Caco-2 (cell line): ENCODE measurements at regions not wholly inside any gene's neighbourhood (a gene's known extent, or its start where the extent isn't known, plus 50 kb on each side); places are given as distances from the start of the nearest gene placed in this dataset.

Experiments used
- BruUV-seq: library from RNA; stranded (reverse); fragments of 400-500 nt; replicated peaks from 2 replicates; lab custom pipeline; 2021; lab: Mats Ljungman, UMichigan
- CTCF ChIA-PET: fragments of 300-600 bp; sonication (Branson Sonifier 250); formaldehyde crosslinking; loops from one replicate; lab custom pipeline; 2022; ENCODE audit warnings: antibody characterized with exemption; lab: Charles Lee
- POLR2A ChIA-PET: fragments of 300-600 bp; sonication (Branson Sonifier 250); formaldehyde crosslinking; loops from one replicate; lab custom pipeline; 2022; ENCODE audit warnings: antibody characterized with exemption; lab: Charles Lee
- DNase-seq, 2 experiments: peaks; one replicate each; pipeline versions ENCODE4 v3.0.0 to v3.0.0-alpha.2; 2020 to 2022
- H3K27me3 ChIP-seq: replicated peaks from 2 replicates; pipeline ENCODE4 v1.6.0; 2011; ENCODE audit warnings: low read length; ENCODE audit not compliant: control insufficient read depth, insufficient read depth
- H3K36me3 ChIP-seq: 2 replicates; pipeline ENCODE4 v1.5.1; 2011; ENCODE audit warnings: low read length; ENCODE audit not compliant: control insufficient read depth, insufficient read depth
- H3K4me1 ChIP-seq: fragments of 250-450 bp; sonication (Bioruptor Pico); 2 replicates; pipeline ENCODE4 v1.5.1; 2020; ENCODE audit warnings: mild to moderate bottlenecking
- H3K4me3 ChIP-seq: 2 replicates; pipeline ENCODE4 v1.5.1; 2011; ENCODE audit warnings: low read depth, mild to moderate bottlenecking, control low read depth, low read length
- H3K9me3 ChIP-seq: fragments of 250-450 bp; sonication (Bioruptor Pico); 2 replicates; pipeline ENCODE4 v1.5.1; 2020; ENCODE audit warnings: mild to moderate bottlenecking, moderate library complexity
- H3K27ac Mint-ChIP-seq: one replicate; pipeline ENCODE4 v1.8.0; 2022; ENCODE audit warnings: mixed read lengths; ENCODE audit not compliant: unreplicated experiment
- H3K27me3 Mint-ChIP-seq: one replicate; pipeline ENCODE4 v1.8.0; 2022; ENCODE audit warnings: mixed read lengths; ENCODE audit not compliant: insufficient read depth, unreplicated experiment
- H3K36me3 Mint-ChIP-seq: one replicate; pipeline ENCODE4 v1.8.0; 2022; ENCODE audit warnings: mild to moderate bottlenecking, mixed read lengths; ENCODE audit not compliant: insufficient read depth, unreplicated experiment
- H3K4me1 Mint-ChIP-seq: one replicate; pipeline ENCODE4 v1.8.0; 2022; ENCODE audit warnings: low read depth, mixed read lengths; ENCODE audit not compliant: unreplicated experiment
- H3K4me3 Mint-ChIP-seq: one replicate; pipeline ENCODE4 v1.8.0; 2022; ENCODE audit warnings: mild to moderate bottlenecking, moderate library complexity, mixed read lengths; ENCODE audit not compliant: unreplicated experiment
- H3K9me3 Mint-ChIP-seq: one replicate; pipeline ENCODE4 v1.8.0; 2022; ENCODE audit warnings: mixed read lengths; ENCODE audit not compliant: unreplicated experiment
- CTCF ChIP-seq, 2 experiments: fragments of 200-600 bp in 1 of 2; IDR thresholded peaks; 1 replicate in 1 of 2; 2 replicates in 1 of 2; pipeline versions ENCODE4 v1.5.1 to v1.8.0; 2011 to 2022; ENCODE audit warnings: antibody characterized with exemption in 1 of 2, control low read depth in 1 of 2, inconsistent platforms in 1 of 2, low read depth in 1 of 2, low read length in 1 of 2, mild to moderate bottlenecking in 1 of 2, moderate library complexity in 1 of 2; ENCODE audit not compliant: insufficient read depth in 1 of 2, severe bottlenecking in 1 of 2, unreplicated experiment in 1 of 2
- intact Hi-C: fragments of 100-400 bp; cut with micrococcal nuclease; formaldehyde crosslinking; loops from one replicate; pipeline ENCODE4 v1.10.0; 2022; ENCODE audit not compliant: unreplicated experiment

GRCh38 chr1:201625851-201626251 is 86.9 kb downstream of the NAV1 start:
- Mint-ChIP-seq H3K27me3 (peaks cover 7% of the 10 kb centered on the region), H3K4me3 (no peak overlapping the region), H3K27ac (no peak overlapping the region), H3K36me3 (no peaks in the 10 kb centered on the region), H3K9me3 (no peaks in the 10 kb centered on the region), H3K4me1 (no peaks in the 10 kb centered on the region)
- Histone ChIP-seq H3K4me1 (no peaks in the 10 kb centered on the region), H3K4me3 (no peak overlapping the region), H3K36me3 (no peaks in the 10 kb centered on the region), H3K9me3 (no peaks in the 10 kb centered on the region), H3K27me3 (no peaks in the 10 kb centered on the region)
- ChIA-PET POLR2A (no interaction called here), CTCF (no interaction called here)
- no peak for TF ChIP-seq CTCF (IDR thresholded peaks at IDR 0.05; ENCODE audit: insufficient read depth in 1 of 2, low read depth in 1 of 2, low read length in 1 of 2, severe bottlenecking in 1 of 2, unreplicated experiment in 1 of 2)
- intact Hi-C loops = no loop called here
- no TSS peak for BruUV-seq
- DNase-seq = no peak

GRCh38 chr1:201626629-201627275 is 87.8 kb downstream of the NAV1 start:
- ChIA-PET POLR2A (no interaction called here), CTCF (no interaction called here)
- H3K36me3 Mint-ChIP-seq = no peaks in the 10 kb centered on the region
- BruUV-seq = no TSS peak
- no peak for DNase-seq
- 0 out of 2 replicates have a peak, but pooled peaks cover 3% of the 10 kb centered on the region for H3K4me1 ChIP-seq
- H3K4me3 Mint-ChIP-seq = no peak overlapping the region
- intact Hi-C loops = no loop called here
- H3K27me3 Mint-ChIP-seq = peaks cover 6% of the 10 kb centered on the region
- no peak for TF ChIP-seq CTCF (IDR thresholded peaks at IDR 0.05; ENCODE audit: insufficient read depth in 1 of 2, low read depth in 1 of 2, low read length in 1 of 2, severe bottlenecking in 1 of 2, unreplicated experiment in 1 of 2)
- H3K4me1 Mint-ChIP-seq = no peaks in the 10 kb centered on the region
- no peaks in the 10 kb centered on the region for H3K27me3 ChIP-seq
- H3K27ac Mint-ChIP-seq = no peak overlapping the region
- no peaks in the 10 kb centered on the region for H3K9me3 ChIP-seq
- H3K4me3 ChIP-seq = no peak overlapping the region
- H3K36me3 ChIP-seq = no peaks in the 10 kb centered on the region
- no peaks in the 10 kb centered on the region for H3K9me3 Mint-ChIP-seq

- POLR2A ChIA-PET = no interaction called here
- no peaks in the 10 kb centered on the region for H3K27me3 Mint-ChIP-seq
- Histone ChIP-seq H3K27me3 (no peaks in the 10 kb centered on the region), H3K4me3 (no peak overlapping the region), H3K9me3 (no peaks in the 10 kb centered on the region), H3K4me1 (0 out of 2 replicates have a peak, but pooled peaks cover 3% of the 10 kb centered on the region), H3K36me3 (no peaks in the 10 kb centered on the region)
- DNase-seq = no peak
- H3K4me3 Mint-ChIP-seq = no peak overlapping the region
- CTCF ChIA-PET = no interaction called here
- H3K36me3 Mint-ChIP-seq = no peaks in the 10 kb centered on the region
- intact Hi-C loops = no loop called here
- BruUV-seq = no TSS peak
- H3K27ac Mint-ChIP-seq = no peak overlapping the region
- no peaks in the 10 kb centered on the region for H3K4me1 Mint-ChIP-seq
- H3K9me3 Mint-ChIP-seq = no peaks in the 10 kb centered on the region
- TF ChIP-seq CTCF (IDR thresholded peaks at IDR 0.05; ENCODE audit: insufficient read depth in 1 of 2, low read depth in 1 of 2, low read length in 1 of 2, severe bottlenecking in 1 of 2, unreplicated experiment in 1 of 2) = no peak
These were observed 89.6 kb downstream of the NAV1 start for GRCh38 chr1:201628490-201628889.
